ENCODE measurements at regions not wholly inside any gene's neighbourhood (a gene's known extent, or its start where the extent isn't known, plus 50 kb on each side); places are given as distances from the start of the nearest gene placed in this dataset.

GRCh38 chr16:85552980-85553435 is 60.1 kb upstream of the GSE1 start:
- DNase-seq, result no peak

- peak in 1 of 2 donors; percentile 61 for DNase-seq
Observed at GRCh38 chr16:85553436-85554113, 59.5 kb upstream of the GSE1 start.

- DNase-seq, result peak; percentile 61 to 74
Observed at GRCh38 chr16:85554114-85554888, 58.8 kb upstream of the GSE1 start.

- DNase-seq, result peak; percentile 72 to 86
Observed at GRCh38 chr16:85554889-85555718, 58.0 kb upstream of the GSE1 start.

GRCh38 chr16:85555719-85556455 is 57.2 kb upstream of the GSE1 start:
- DNase-seq, result peak in 1 of 2 donors; percentile 23

- DNase-seq, result peak; percentile 35 to 52
Observed at GRCh38 chr16:85556456-85557082, 56.6 kb upstream of the GSE1 start.

GRCh38 chr16:85557083-85557970 is 55.8 kb upstream of the GSE1 start:
- DNase-seq, result no peak

GRCh38 chr16:85557971-85558657 is 55.0 kb upstream of the GSE1 start:
- no peak for DNase-seq

GRCh38 chr16:85560932-85561247 is 52.2 kb upstream of the GSE1 start:
- no peak for DNase-seq

GRCh38 chr16:85561248-85562092 is 51.7 kb upstream of the GSE1 start:
- DNase-seq, result no peak

GRCh38 chr16:85562093-85562786 is 50.9 kb upstream of the GSE1 start:
- DNase-seq, result no peak

GRCh38 chr16:85563034-85563433 is 50.1 kb upstream of the GSE1 start:
- DNase-seq, result no peak
